Activated CD4-positive, alpha-beta T cell treated with anti-CD3 and anti-CD28 coated beads for 4 hours (primary cell): ENCODE measurements at regions not wholly inside any gene's neighbourhood (a gene's known extent, or its start where the extent isn't known, plus 50 kb on each side); places are given as distances from the start of the nearest gene placed in this dataset.
"Not testable (repeated sequence)": the region's sequence is repeated elsewhere in the genome, so short reads cannot be mapped to it uniquely, and the experiment has no call there.

ENCODE experiments used
- DNase-seq, 2 donors: peaks; one replicate each; pipeline ENCODE4 v3.0.0-alpha.2; 2020

- peak; percentile 39 to 43 for DNase-seq
These were observed 1196.9 kb downstream of the VRK1 start for GRCh38 chr14:97994020-97994531.

DNA sequence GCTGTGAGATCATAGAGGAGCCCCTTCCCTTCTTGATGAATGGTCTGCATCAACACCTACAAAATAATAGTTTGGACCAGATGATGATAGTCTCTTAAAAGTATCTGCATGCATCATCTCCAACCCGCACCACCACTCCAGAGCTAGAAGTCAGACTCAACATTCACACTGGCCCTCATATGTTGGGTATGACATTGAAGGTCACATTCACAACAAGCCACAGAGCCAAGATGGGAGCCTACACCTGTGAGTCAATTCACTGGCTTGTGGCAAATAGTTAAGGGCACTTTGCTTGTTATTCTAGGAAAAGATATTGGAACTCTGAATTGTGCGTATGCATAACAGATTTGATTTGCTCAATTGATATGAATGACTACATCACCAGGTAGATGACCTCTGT lies 1197.9 kb downstream of the VRK1 start:
- DNase-seq = no peak

DNA sequence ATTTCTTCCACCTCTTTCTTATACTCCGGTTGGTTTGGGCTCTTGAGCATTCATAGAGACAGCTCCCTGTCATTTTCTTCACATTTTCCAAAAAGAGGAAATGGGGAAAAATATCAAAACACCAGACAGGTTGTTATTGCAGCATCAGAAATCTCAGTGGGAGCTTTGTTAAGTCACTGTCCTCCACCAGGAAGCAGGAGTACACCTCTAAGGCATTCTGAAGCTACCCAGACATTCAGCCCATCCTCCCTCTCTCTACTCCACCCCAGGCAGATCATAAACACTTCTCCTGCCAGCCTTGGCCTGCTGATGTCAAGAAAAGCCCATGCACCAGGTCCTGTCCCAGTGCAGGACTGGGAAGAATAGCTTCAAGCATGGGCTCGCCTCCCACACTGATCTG lies 1198.3 kb downstream of the VRK1 start:
- no peak for DNase-seq

DNA sequence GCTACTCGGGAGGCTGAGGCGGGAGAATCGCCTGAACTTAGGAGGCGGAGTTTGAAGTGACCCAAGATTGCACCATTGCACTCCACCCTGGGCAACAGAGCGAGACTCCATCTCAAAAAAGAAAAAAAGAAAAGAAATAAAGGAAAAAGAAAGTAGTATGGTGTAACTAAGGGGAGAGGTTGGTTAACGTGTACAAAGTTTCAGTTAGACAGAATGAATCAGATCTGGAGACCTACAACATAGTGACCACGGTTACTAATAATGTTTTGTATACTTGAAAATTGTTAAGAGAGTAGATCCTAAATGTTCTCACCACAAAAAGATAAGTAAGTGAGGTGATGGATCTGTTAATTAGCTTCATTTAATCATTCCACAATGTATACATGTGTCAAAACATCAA lies 1208.8 kb downstream of the VRK1 start:
- DNase-seq = no peak

DNA sequence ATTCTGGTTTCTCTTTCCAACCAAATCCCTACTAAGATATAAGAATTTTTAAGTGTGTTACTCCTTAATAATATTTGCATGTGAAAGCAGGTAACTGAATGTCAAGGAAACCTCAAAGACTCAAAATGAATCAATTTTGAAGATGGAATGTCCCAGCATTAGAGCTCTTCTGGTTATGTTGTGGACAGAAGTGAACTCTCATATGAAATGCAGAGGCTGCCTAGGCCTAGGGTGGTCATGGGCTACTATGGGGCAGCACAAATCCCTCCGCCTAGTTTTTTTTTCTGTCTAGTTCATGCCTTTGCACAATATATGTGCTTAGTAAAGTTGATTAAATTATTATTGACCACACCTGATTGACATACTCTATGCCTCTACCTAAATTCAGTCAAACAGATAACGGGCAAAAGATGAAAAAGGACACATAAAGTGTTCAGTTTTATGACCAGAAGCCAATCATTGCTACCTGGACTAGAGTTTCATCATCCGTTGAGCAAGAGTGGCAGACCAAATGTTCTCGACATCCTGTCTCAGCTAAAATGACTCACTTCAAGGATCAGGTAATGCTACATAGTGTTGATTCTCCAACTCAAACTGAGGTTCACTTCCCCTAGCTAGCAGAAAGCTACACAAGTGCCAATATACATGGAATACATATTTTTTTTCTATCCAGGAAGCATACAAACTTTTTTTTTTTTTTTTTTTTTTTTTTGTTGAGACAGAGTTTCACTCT lies 1211.4 kb downstream of the VRK1 start:
- DNase-seq = no peak

DNA sequence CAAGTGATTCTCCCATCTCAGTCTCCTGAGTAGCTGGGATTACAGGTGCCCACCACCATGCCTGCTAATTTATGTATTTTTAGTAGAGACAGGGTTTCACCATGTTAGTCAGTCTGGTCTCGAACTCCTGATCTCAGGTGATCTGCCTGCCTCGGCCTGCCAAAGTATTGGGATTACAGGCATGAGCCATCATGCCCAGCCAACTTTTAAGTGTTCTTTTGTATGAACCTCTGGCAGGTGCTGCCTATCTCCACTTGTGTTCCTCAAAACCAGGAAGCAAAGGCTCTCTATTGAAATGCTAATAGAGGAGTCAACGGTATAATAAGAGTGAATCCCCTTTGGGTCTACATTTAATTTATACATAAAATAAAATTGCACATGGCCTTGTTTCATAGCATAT lies 1212.0 kb downstream of the VRK1 start:
- not testable (repeated sequence) for DNase-seq

GRCh38 chr14:98010784-98011183 lies 1213.6 kb downstream of the VRK1 start:
- DNase-seq = no peak

GRCh38 chr14:98014851-98015615 lies 1217.9 kb downstream of the VRK1 start:
- DNase-seq = no peak

DNA sequence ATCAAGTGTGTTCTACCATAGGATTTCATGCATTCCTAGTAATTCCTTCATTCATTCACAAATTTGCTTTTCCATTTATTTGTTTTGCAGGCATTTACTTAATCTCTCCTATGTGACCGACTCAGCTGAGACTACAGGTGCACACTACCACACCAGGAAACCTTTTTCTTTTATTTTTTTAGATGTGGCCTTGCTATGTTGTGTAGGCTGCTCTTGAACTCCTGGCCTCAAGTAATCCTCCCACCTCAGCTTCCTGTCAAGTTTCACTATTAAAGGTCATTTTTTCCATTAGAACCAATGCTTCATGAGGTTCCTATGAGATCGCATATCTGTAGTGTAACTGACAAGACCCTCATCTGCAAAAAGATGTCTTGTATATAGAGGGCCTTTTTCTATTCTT lies 1218.7 kb downstream of the VRK1 start:
- no peak for DNase-seq

DNA sequence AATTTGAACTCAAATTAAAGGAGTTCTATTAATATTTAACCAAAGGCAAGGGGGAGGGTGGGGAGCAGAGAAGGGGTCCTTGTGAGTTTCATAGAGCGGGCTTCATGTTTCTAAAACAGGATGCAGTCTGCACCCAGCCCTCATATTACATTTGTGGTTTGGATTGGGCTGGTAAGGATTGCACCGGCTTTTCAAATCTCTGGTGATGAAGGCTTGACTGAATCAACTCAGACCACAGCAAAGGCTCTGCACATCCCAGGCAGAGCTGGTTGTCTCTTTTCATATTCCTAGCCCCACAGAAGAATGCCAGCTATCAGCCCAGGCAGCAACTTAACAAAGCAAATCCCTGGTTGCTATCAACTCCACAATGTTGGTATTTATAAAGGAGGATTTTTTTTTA lies 1221.4 kb downstream of the VRK1 start:
- peak in 1 of 2 donors; percentile 27 for DNase-seq

DNA sequence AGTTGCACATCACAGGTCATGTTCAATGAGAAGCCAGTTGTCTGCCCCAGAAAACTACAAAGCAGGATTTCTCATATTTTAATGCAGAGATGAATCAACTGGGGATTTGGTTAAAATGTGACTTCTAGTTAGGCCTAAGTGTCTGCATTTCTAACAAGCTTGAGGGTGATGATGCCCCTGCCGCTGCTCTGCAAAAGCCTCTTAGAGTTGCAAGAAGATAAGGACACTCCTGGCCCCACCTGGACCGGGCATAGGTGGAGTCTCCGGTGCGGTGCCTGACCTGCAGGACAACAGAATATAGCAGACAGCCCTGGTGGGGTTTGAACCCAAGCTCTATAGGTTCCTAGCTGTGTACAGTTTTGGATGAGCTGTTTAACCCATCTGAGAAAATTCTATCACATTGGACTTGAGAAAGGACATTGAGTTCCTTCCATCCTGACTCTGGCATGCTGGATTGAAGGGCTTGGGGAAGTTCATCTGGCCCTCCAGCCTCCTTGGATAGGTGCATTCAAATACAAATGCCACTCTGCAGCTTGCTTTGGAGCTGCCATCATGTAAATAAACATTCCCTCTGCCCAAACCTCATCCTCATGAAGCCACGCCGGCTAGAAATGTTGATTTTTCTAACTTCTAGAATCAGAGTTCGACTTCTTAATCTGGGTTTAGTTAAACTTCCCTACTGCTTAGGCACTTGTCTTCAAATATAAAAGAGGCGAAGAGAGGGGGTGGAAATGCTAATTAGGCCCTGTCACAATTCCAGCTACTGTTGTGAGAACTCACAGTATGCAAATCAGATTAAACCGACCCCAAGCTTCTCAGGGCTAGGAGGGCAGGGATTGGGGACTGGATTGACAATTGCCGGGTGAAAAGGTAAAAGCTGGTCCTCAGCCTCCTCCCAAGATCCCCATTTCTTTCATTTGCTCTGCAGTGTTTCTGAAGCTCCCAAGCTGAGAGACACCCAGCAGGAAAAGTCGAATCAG lies 1225.6 kb downstream of the VRK1 start:
- DNase-seq = no peak

DNA sequence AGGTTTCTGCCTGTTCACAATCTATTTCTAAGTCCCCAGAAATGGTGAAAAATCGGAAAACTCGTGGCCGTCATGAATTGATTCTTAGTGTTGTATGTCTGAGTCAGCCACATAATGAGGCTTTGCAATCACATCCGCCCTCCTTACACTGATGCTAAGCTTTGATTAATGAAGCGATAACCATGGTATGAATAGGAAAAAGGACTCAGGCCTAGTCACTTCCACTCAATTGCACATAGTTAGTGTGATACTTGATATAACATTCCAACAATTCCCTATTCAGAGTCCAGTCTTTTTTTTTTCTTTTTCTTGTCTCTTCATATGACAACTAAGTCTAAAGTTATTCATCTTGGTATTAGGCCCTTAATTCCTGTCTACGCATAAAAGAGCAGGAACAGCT lies 1231.0 kb downstream of the VRK1 start:
- DNase-seq = no peak

- no peak for DNase-seq
These were observed 1236.6 kb downstream of the BCL11B start for GRCh38 chr14:98035396-98035795.

DNA sequence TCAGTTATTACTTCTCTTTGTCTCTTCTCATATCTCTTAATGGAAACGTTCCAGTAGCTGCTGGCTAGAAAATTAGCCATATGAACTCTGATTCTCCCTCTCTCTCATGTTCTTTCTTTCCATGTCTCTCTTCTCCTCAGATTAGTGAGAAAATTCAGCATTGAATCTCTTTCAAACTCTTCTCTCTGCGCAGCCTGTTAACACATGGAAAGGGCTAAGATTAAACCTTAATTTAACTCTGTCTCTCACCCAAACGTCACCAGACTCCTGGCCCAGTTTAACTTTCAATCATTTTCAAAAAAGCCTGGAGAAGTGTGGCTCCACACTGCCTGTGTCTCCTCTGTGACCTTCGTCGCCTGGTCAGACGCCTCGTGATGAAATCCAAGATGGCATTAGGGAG lies 1234.2 kb downstream of the BCL11B start:
- no peak for DNase-seq

DNA sequence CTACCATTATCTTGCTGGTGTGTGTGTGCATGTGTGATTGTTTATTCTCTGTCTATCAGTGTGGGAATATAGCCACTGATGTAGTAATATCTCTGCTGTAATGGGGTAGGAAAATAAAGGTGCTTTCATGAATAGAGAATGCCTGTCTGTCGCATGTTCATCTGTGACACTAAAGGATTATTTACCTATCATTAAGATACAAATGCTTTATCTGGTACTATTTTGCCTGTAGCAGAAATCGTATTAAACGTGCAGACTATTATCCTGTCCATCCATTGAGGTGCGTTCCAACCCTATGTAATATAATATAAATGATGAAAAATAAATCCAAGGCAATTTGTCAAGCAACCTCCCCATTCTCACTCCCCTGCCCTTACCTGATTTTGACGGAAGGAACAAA lies 1215.1 kb downstream of the BCL11B start:
- DNase-seq = no peak

- no peak for DNase-seq
These were observed 1212.9 kb downstream of the BCL11B start for GRCh38 chr14:98059106-98059505.

GRCh38 chr14:98062083-98062482 lies 1209.9 kb downstream of the BCL11B start:
- DNase-seq = no peak

GRCh38 chr14:98069712-98070171 lies 1202.3 kb downstream of the BCL11B start:
- DNase-seq = no peak

GRCh38 chr14:98070536-98070935 lies 1201.5 kb downstream of the BCL11B start:
- DNase-seq = no peak

GRCh38 chr14:98074111-98074510 lies 1197.9 kb downstream of the BCL11B start:
- DNase-seq = no peak

GRCh38 chr14:98077176-98077575 lies 1194.8 kb downstream of the BCL11B start:
- no peak for DNase-seq

DNA sequence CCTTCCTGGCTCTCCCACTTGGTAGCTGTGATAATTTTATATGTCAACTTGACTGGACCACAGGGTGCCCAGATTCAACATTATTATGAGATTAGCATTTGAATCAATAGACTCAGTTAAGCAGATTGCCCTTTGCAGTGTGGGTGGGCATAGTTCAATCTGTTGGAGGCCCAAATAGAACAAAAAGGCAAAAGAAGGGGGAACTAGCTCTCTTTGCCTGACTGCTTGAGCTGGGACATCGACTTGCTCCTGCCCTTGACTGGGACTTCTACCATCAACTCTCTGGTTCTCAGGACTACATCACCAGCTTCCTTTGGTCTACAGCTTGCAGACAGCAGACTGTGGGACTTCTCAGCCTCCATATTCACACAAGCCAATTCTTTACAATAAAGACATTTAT lies 1189.2 kb downstream of the BCL11B start:
- DNase-seq = no peak

DNA sequence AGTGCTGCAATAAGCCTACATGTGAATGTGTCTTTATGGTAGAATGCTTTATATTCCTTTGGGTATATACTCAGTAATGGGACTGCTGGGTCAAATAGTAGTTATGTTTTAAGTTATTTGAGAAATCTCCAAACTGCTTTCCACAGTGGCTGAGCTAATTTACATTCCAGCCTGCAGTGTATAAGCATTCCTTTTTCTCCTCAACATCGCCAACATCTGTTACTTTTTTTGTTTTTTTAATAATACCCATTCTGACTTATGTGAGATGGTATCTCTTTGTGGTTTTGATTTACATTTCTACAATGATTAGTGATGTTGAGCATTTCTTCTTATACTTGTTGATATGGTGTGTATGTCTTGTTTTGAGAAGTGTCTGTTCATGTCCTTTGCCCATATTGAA lies 1186.2 kb downstream of the BCL11B start:
- no peak for DNase-seq
